ENCODE measurements at regions not wholly inside any gene's neighbourhood (a gene's known extent, or its start where the extent isn't known, plus 50 kb on each side); places are given as distances from the start of the nearest gene placed in this dataset.

DNA sequence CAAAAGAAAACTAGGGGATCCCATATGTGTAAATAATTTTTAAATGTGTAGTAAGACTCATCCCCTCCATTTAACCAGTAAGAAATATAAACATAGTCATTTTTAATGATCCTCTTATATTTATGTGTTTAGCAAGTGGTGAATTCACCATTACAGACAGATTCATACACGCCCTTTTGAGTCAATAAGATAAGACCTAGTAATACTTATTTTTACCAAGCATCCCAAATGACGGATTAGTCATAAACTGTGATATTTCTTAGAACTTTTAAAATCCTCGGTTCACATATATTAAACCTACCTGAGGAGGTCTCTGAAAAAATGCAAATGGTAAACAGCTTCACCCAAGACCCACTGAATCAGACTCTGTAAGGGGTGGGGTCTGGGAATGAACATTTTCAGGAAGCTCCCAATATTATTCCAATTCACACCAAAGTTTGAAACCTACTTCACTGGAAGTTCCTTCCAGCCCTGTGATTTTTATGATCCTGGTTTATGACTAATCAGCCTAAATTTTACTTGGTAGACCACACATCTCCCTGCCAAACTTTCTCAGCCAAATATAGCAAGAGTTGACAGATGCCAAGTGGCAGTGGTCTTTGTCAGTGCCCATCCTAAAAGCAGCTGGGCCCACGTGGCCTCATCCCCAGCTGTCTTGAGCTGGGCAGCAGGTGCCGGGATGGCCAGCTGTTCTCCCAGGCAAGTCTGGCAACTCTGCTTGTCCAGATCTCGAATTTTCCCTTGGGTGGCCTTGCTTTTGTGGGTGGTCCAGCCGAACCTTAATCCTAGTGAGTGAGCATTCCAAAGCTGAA is 559.0 kb upstream of the RGMB start:
- TF ChIP-seq, protein P1, sequence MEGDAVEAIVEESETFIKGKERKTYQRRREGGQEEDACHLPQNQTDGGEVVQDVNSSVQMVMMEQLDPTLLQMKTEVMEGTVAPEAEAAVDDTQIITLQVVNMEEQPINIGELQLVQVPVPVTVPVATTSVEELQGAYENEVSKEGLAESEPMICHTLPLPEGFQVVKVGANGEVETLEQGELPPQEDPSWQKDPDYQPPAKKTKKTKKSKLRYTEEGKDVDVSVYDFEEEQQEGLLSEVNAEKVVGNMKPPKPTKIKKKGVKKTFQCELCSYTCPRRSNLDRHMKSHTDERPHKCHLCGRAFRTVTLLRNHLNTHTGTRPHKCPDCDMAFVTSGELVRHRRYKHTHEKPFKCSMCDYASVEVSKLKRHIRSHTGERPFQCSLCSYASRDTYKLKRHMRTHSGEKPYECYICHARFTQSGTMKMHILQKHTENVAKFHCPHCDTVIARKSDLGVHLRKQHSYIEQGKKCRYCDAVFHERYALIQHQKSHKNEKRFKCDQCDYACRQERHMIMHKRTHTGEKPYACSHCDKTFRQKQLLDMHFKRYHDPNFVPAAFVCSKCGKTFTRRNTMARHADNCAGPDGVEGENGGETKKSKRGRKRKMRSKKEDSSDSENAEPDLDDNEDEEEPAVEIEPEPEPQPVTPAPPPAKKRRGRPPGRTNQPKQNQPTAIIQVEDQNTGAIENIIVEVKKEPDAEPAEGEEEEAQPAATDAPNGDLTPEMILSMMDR (IDR thresholded peaks at IDR 0.05): no peak

DNA sequence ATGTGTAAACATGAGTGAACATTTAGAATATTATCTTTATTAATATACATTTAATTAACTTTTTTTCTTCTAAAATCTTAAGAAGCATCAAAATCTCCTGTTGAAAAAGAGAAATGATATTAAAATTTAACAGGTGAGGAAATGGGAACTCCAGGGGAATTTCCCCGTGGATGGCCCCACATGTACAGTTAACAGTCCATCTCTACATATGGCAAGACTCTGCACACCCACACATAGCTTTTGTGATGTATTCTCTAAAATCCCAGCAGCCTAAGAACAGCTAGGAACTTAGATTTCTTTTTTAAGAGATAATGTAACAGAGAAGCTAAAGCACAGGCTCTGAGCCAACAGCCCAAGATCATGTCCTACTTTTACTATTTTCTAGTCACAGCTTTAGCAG is 556.3 kb upstream of the RGMB start:
- TF ChIP-seq, protein P1 (IDR thresholded peaks at IDR 0.05): no peak

DNA sequence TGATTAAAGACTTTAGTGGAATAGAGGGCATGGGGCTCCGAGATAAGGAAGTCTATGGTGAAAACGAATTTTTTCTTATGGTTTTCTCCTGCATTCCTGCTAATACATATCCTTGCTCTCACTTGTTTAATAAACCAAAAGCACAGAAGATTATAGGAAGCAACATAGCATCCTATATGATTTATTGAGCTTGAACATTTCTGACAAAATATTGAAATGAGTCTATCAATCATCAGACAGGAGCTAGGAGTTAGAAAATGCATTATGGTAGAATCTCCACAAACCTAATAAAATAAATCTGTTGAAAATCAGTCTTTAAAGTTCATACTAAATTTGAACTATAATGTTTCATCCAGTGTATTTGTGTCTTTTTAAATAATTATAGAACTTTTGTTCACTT is 554.6 kb upstream of the RGMB start:
- TF ChIP-seq, protein P1 (IDR thresholded peaks at IDR 0.05): no peak

DNA sequence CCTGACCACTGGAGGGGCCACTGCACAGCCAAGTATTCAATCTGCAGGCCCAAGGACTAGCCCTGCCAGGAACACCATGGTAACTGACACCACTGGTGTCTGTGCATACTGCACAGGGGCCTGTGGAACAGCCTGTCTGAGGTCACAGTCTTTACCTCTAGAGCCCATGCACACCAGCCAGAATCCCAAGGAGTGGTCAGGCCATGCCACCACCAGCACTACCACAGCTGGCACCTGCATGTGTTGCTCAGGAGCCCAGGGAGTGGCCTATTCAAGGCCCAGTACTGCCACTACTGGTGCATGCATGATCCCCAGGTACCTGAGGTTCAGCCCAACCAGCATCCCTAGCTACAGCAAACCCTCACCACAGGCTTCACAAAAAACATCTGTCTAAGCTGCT is 546.0 kb upstream of the RGMB start:
- TF ChIP-seq, protein P1 (IDR thresholded peaks at IDR 0.05): no peak

DNA sequence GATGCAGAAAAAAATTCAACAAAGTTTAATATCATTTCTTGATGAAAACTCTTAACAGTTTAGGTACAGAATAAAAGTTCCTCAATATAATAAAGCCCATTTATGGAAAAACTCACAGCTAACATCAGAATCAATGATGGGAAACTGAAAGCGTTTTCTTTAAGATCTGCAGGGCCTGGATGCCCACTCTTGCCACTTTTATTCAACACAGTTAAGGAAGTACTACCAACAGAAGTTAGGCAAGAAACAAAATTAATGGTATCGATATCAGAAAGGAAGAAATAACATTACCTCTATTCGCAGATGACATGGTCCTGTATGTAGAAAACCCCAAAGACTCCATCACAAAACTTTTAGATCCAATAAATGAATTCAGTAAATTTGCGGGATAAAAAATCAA is 542.4 kb upstream of the RGMB start:
- TF ChIP-seq, protein P1 (IDR thresholded peaks at IDR 0.05): no peak

DNA sequence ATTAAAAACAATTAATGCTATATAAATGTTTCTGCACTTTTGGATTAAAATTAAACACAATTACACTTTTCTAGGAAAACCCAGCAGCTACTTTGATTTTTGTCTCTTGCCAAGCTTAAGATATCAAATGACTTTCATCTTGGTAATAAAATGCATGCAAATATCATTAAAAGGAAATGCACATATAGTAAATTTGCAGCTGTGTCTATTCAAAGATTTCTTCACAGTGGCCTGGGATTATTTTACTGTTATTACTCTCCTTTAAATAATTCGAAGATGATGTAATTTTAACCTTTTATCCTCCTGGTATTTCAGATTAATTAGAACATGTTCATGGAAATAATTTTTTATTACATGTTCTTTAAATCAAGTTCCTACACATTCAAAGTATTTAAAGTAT is 529.5 kb upstream of the RGMB start:
- TF ChIP-seq, protein P1 (IDR thresholded peaks at IDR 0.05): no peak

DNA sequence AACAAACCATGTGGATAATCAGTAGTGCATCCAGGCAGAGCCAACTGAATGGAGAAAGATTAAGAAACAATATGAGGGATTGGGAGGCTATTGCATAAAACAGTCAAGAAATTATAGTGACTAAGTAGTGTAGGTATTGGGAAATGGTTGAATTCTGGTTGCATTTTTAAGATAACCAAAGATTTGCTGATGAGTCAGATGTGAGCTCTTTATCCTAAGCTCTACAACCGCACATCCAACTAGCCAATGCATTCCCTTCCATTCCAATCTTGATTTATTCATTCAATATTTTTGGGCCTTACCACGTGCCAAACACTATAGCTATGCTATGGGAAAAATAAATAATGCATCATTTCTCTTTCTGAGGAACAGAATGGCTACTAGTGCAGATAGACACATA is 524.5 kb upstream of the RGMB start:
- TF ChIP-seq, protein P1 (IDR thresholded peaks at IDR 0.05): no peak

DNA sequence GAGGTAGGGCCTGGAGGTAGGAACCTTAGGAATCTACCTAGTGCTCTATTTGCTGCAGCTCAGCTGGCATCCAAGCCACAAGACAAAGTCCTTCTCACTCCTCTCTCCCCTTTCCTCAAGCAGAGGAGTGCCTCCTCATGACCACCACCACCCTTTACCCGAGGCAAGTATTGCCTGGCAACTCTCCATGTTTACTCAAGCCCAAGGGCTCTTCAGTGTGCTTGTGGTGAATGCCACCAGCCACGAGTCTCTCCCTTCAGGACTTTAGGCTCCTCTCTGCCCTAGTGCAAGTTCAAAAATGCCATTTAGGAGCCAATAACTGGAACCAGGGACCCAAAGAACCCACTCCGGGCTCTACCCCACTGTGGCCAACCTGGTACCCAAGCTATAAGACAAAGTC is 514.5 kb upstream of the RGMB start:
- TF ChIP-seq, protein P1 (IDR thresholded peaks at IDR 0.05): no peak
